SK-N-SH treated with all-trans-retinoic acid at 6 μM for 48 hours (cell line): ENCODE measurements at regions not wholly inside any gene's neighbourhood (a gene's known extent, or its start where the extent isn't known, plus 50 kb on each side); places are given as distances from the start of the nearest gene placed in this dataset.

Experiments
- ARNTL ChIP-seq: fragments of 450-650 bp; formaldehyde crosslinking; IDR thresholded peaks from 2 replicates; pipeline ENCODE4 v1.5.0; 2020; ENCODE audit warnings: low read depth, mild to moderate bottlenecking, moderate library complexity, borderline replicate concordance
- CREB5 ChIP-seq: fragments of 250-450 bp; sonication (Bioruptor Pico); IDR thresholded peaks from 2 replicates; pipeline ENCODE4 v1.5.1; 2020; ENCODE audit warnings: low read depth, mild to moderate bottlenecking, moderate library complexity
- ESRRG ChIP-seq: fragments of 250-450 bp; sonication (Bioruptor Pico); IDR thresholded peaks from 2 replicates; pipeline ENCODE4 v1.6.1; 2021; ENCODE audit warnings: mild to moderate bottlenecking
- GLIS3 ChIP-seq: fragments of 250-450 bp; sonication (Bioruptor Pico); IDR thresholded peaks from 2 replicates; pipeline ENCODE4 v1.5.0; 2020; ENCODE audit warnings: mild to moderate bottlenecking, moderate library complexity
- ISL1 ChIP-seq: fragments of 250-450 bp; sonication (Bioruptor Pico); IDR thresholded peaks from 2 replicates; pipeline ENCODE4 v2.1.2; 2022; ENCODE audit warnings: mild to moderate bottlenecking, moderate library complexity
- PATZ1 ChIP-seq: fragments of 250-450 bp; sonication (Bioruptor Pico); IDR thresholded peaks from 2 replicates; pipeline ENCODE4 v1.8.0; 2020; ENCODE audit warnings: mild to moderate bottlenecking, moderate library complexity, borderline replicate concordance
- PPARA ChIP-seq: fragments of 250-450 bp; sonication (Bioruptor Pico); IDR thresholded peaks from 2 replicates; pipeline ENCODE4 v1.5.0; 2020; ENCODE audit warnings: mild to moderate bottlenecking, borderline replicate concordance
- ZFP30 ChIP-seq: fragments of 450-650 bp; formaldehyde crosslinking; IDR thresholded peaks from 2 replicates; pipeline ENCODE4 v1.5.0; 2022; ENCODE audit warnings: mild to moderate bottlenecking, moderate library complexity
- ZNF70 ChIP-seq: fragments of 450-650 bp; formaldehyde crosslinking; IDR thresholded peaks from 2 replicates; pipeline ENCODE4 v1.5.0; 2020; ENCODE audit warnings: mild to moderate bottlenecking, moderate library complexity
- ZNF8 ChIP-seq: fragments of 450-650 bp; formaldehyde crosslinking; IDR thresholded peaks from 2 replicates; pipeline ENCODE4 v1.5.0; 2020; ENCODE audit warnings: mild to moderate bottlenecking, moderate library complexity

- TF ChIP-seq PATZ1 (CRISPR knock-in tag): no peak
- no peak for TF ChIP-seq ARNTL (CRISPR knock-in tag)
- no peak for TF ChIP-seq ESRRG (CRISPR knock-in tag)
- TF ChIP-seq ZNF8: no peak
- no peak for TF ChIP-seq CREB5 (CRISPR knock-in tag)
- TF ChIP-seq PPARA: no peak
- no peak for TF ChIP-seq GLIS3
- TF ChIP-seq ISL1 (CRISPR knock-in tag): no peak
- TF ChIP-seq ZNF70 (CRISPR knock-in tag): no peak
- no peak for TF ChIP-seq ZFP30 (CRISPR knock-in tag)
These were observed 880.3 kb upstream of the FOXG1 start for GRCh38 chr14:27886256-27886655.
